Pons (tissue), 1 donor: ENCODE measurements at regions not wholly inside any gene's neighbourhood (a gene's known extent, or its start where the extent isn't known, plus 50 kb on each side); places are given as distances from the start of the nearest gene placed in this dataset.
"Not testable (repeated sequence)": the region's sequence is repeated elsewhere in the genome, so short reads cannot be mapped to it uniquely, and the experiment has no call there.

Experiments
- DNase-seq: peaks from one replicate; pipeline ENCODE4 v3.0.0-alpha.2; 2016; ENCODE audit warnings: low spot score

DNA sequence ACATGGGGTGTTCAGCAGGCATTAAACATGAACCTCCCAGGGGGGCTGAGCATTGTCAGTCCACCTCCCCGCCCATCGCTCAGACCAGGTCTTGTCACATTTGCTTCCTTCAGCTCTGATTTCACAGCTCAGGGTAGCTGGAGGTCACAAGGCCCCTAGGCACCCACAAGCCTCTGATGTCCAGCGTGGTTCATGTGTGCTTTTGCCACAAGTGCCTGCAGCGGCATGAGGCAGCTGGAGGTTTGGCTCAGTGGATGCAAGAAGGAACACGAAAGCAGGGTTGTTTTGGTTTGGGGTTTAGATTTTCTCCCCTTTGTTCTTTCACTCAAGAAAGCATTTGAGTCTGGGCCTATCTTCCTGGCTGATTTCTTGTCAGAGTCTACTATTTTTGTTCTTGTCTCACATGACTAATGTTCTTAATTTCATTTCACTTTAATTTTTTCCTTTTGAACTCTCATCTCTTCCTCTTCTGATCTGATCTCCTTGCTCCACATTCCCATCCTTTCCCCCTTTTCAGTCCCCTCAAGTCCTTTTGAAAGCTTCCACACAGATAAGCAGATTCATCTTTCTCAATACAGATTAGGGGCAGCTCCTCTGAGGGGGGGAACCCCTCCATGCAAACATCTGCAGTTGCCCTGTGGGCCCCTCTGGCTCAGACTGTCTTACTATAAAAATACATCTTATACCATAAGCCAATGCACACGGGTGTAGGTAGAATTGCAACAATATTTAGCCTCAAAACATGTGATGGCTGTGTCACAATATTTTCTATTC lies 68.1 kb upstream of the CEP85L start:
- DNase-seq: no peak

- DNase-seq: no peak
These were observed 67.5 kb upstream of the CEP85L start for GRCh38 chr6:118718903-118719302.

GRCh38 chr6:118718297-118718696 lies 66.9 kb upstream of the CEP85L start:
- DNase-seq: no peak

- no peak for DNase-seq
These were observed 65.7 kb upstream of the CEP85L start for GRCh38 chr6:118717106-118717505.

GRCh38 chr6:118715907-118716306 lies 64.5 kb upstream of the CEP85L start:
- not testable (repeated sequence) for DNase-seq

- no peak for DNase-seq
These were observed 64.0 kb upstream of the CEP85L start for GRCh38 chr6:118715376-118715775.

DNA sequence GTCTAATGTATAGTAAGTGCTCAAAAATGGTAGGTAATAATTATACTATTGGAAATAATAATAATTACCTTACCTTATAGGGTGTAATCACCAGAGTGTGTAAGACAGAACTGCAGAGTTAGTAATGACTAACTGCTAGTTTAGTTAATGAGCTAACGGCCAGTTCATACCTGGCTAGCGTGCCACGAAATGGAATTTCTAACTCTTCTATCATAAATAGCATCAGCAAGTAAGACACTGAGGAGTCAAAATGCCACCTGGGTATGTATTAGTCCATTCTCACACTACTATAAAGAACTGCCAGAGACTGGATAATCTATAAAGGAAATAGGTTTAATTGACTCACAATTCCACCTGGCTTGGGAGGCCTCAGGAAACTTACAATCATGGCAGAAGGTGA lies 63.4 kb upstream of the CEP85L start:
- DNase-seq: no peak

- peak; percentile 67 for DNase-seq
These were observed 61.6 kb upstream of the CEP85L start for GRCh38 chr6:118712969-118713368.

DNA sequence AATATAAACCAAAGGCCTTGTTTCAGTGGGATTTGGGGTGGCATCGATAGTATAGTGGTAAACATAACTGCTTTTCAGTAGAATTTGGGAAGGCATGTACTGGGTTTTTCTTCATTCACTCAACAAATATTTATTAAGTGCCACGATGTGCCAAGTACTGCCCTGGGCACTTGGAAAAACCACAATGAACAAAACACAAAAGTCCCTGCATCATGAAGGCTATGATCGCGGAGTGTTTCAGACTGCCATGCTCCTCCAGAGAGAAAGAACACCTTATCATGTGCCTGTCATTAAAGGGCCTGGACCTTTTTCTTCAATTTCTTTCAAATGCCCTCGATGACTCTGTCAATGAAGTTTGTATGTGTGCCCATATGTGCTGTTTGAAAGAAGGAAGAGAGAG lies 59.2 kb upstream of the CEP85L start:
- peak; percentile 26 for DNase-seq

DNA sequence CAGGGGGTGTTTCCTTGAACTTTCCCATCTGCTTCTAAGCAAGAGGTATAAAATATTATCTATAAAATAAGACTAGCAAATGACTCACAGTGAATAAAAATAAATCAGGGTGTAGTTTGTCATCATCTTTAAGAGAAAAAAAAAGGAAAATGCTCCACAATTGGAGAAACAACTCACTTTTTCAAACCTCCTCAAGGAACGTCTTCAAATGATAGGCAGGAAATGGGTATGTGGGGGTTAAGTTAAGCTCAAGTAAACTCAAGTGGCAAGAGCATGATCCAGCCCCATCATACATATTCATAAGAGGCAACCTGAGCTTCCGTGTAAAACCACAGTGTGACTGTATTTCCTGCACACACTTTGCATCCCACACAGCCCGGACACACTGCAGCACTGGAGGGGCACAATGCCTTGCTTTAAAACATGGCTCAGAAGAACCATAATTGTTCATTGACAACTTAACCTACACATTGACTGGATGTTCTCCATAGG lies 58.5 kb upstream of the CEP85L start:
- peak; percentile 47 for DNase-seq

DNA sequence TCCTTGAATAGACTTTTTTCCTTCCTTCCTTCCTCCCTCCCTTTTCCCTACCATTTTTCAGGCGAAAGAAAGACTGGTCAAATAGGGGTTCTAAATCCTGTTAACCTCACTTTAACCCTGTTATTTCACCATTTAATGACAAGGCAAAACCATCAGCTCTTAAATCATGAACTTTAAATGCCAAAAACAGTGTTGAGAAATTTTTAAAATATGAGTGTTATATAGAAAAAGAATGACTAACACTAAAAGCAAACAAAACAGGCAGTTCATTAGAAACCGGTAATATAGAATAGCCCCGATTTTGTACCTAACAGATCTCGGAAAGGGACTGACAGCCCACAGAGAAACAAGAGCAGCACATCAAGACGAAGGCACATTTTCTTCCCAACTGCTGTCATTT lies 57.4 kb upstream of the CEP85L start:
- DNase-seq: no peak

DNA sequence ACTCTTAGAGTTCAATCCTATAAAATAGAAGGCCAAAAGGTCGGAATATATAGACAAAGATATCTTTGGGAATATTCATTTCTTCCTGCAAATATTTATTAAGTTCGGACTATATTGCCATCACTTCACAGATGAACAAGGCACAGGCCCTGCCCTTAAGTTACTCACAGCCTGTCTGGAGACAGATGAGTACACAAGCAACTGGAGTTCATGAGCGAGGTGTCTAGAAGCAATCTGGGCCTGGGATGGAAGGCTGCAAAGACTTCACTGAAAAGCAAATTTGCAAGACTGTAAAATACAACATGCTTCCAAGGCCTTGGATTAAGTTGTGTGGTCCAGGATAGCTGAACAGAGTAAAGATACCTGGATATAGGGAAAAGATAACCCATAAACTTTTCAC lies 56.7 kb upstream of the CEP85L start:
- DNase-seq: no peak

- no peak for DNase-seq
These were observed 55.3 kb upstream of the CEP85L start for GRCh38 chr6:118706702-118707101.

- DNase-seq: peak; percentile 11
These were observed 54.4 kb upstream of the CEP85L start for GRCh38 chr6:118705544-118706491.

DNA sequence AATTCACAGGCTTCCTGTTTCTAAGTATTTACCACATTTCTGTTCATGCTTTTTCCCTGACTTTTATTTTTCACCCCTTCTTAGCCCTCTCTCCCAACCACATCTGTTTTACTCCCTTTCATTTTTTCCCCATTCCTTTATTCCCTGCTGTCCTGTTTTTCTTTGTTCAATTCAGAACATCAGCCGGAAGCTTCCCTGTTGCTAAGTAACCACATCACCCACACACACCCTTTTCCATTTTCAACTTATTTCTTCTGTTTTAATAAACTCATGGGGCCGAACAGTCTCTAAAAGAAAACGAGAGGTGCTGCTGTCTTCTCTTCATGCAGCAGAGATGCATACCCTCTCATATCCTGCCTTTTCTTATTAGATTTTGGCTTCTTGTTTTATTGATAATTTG lies 53.5 kb upstream of the CEP85L start:
- DNase-seq: no peak

- DNase-seq: not testable (repeated sequence)
These were observed 49.9 kb upstream of the CEP85L start for GRCh38 chr6:118701260-118701659.
